Cardiac fibroblast (primary cell): ENCODE measurements at regions not wholly inside any gene's neighbourhood (a gene's known extent, or its start where the extent isn't known, plus 50 kb on each side); places are given as distances from the start of the nearest gene placed in this dataset.
"Not testable (repeated sequence)": the region's sequence is repeated elsewhere in the genome, so short reads cannot be mapped to it uniquely, and the experiment has no call there.

Experiments used
- DNase-seq, 2 donors: peaks; one replicate each; pipeline versions ENCODE4 v3.0.0 to v3.0.0-alpha.2; 2010; ENCODE audit warnings: low read depth in 2 of 2
- H3K4me3 ChIP-seq, 2 donors: replicated peaks in 1 of 2; 1 replicate in 1 of 2; 2 replicates in 1 of 2; pipeline ENCODE4 v1.5.1; 2011; ENCODE audit warnings: low read depth in 2 of 2, low read length in 2 of 2, mild to moderate bottlenecking in 2 of 2, moderate library complexity in 1 of 2
- CTCF ChIP-seq: IDR thresholded peaks from one replicate; pipeline ENCODE4 v1.5.1; 2011; ENCODE audit warnings: low read depth, mild to moderate bottlenecking, low read length, inconsistent platforms

- DNase-seq: no peak
- TF ChIP-seq CTCF: no peak
- H3K4me3 ChIP-seq: no peak overlapping the region
Observed at GRCh38 chr4:18691431-18692200, 670.1 kb upstream of the LCORL start.

- no peak for DNase-seq
- no peak for TF ChIP-seq CTCF
- no peak overlapping the region for H3K4me3 ChIP-seq
Observed at GRCh38 chr4:18690291-18690955, 668.9 kb upstream of the LCORL start.

- DNase-seq: peak; percentile 76 to 78
- TF ChIP-seq CTCF: peak; percentile 81
- no peak overlapping the region for H3K4me3 ChIP-seq
Observed at GRCh38 chr4:18689308-18690115, 668.0 kb upstream of the LCORL start.

GRCh38 chr4:18688351-18688750 is 666.8 kb upstream of the LCORL start:
- H3K4me3 ChIP-seq, DNase-seq: not testable (repeated sequence)

GRCh38 chr4:18686338-18687037 is 664.9 kb upstream of the LCORL start:
- H3K4me3 ChIP-seq: no peak overlapping the region
- no peak for TF ChIP-seq CTCF
- peak in 1 of 2 donors; percentile 2 for DNase-seq

GRCh38 chr4:18684932-18685331 is 663.4 kb upstream of the LCORL start:
- no peak overlapping the region for H3K4me3 ChIP-seq
- TF ChIP-seq CTCF: no peak
- DNase-seq: no peak
